Omental fat pad (tissue), 3 donors: ENCODE measurements at regions not wholly inside any gene's neighbourhood (a gene's known extent, or its start where the extent isn't known, plus 50 kb on each side); places are given as distances from the start of the nearest gene placed in this dataset.
A peak's percentile ranks its signal among the peaks of the same experiment; 100 is the strongest.

Experiments used
- ATAC-seq: fragments of 150-250 bp; one replicate; pipeline ENCODE4 v1.9.1; 2016; ENCODE audit warnings: mild to moderate bottlenecking, moderate library complexity; ENCODE audit not compliant: low FRiP score
- DNase-seq: peaks from one replicate; pipeline ENCODE4 v3.0.0-alpha.2; 2019; ENCODE audit warnings: low spot score
- TF ChIP-seq, protein P1 (sequence below), 3 donors: fragments of 450-650 bp; IDR thresholded peaks; one replicate each; pipeline ENCODE4 v1.5.1; 2016 to 2017; ENCODE audit warnings: antibody characterized with exemption in 3 of 3, mild to moderate bottlenecking in 3 of 3, moderate library complexity in 2 of 3

GRCh38 chr11:23723861-23724260, 773.0 kb upstream of the LUZP2 start:
- ATAC-seq = no peak
- TF ChIP-seq, protein P1, sequence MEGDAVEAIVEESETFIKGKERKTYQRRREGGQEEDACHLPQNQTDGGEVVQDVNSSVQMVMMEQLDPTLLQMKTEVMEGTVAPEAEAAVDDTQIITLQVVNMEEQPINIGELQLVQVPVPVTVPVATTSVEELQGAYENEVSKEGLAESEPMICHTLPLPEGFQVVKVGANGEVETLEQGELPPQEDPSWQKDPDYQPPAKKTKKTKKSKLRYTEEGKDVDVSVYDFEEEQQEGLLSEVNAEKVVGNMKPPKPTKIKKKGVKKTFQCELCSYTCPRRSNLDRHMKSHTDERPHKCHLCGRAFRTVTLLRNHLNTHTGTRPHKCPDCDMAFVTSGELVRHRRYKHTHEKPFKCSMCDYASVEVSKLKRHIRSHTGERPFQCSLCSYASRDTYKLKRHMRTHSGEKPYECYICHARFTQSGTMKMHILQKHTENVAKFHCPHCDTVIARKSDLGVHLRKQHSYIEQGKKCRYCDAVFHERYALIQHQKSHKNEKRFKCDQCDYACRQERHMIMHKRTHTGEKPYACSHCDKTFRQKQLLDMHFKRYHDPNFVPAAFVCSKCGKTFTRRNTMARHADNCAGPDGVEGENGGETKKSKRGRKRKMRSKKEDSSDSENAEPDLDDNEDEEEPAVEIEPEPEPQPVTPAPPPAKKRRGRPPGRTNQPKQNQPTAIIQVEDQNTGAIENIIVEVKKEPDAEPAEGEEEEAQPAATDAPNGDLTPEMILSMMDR (IDR thresholded peaks at IDR 0.05) = no peak
- no peak for DNase-seq

- TF ChIP-seq, protein P1 (IDR thresholded peaks at IDR 0.05) = no peak
- peak; percentile 51 for ATAC-seq
- DNase-seq = no peak
Measured at GRCh38 chr11:23725752-23726151, 771.1 kb upstream of the LUZP2 start.

- DNase-seq = no peak
- no peak for ATAC-seq
- TF ChIP-seq, protein P1 (IDR thresholded peaks at IDR 0.05) = no peak
Measured at GRCh38 chr11:23727387-23727786, 769.5 kb upstream of the LUZP2 start.

GRCh38 chr11:23727794-23728193, 769.1 kb upstream of the LUZP2 start:
- DNase-seq (no peak), ATAC-seq (no peak)
- TF ChIP-seq, protein P1 (IDR thresholded peaks at IDR 0.05) = no peak

DNA sequence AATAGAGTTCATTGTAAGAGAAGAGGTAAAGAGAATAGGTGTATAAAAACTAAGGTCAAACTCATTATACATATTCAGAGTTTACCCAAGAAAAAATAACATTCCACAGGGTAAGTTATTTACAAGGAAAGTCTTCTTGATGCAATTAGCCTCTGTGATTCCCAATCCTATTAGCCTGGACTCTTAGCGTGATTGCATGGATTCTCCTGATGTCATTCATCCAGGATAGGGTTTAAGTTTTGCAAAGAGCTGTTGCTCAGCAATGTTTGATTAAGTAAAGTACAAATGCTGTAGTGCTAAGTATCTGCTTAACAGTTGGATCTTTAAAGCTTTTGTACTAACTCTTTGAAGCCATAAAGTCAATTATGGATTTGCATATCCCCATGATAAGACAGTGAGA, 767.8 kb upstream of the LUZP2 start:
- DNase-seq = no peak
- TF ChIP-seq, protein P1 (IDR thresholded peaks at IDR 0.05) = no peak
- no peak for ATAC-seq

DNA sequence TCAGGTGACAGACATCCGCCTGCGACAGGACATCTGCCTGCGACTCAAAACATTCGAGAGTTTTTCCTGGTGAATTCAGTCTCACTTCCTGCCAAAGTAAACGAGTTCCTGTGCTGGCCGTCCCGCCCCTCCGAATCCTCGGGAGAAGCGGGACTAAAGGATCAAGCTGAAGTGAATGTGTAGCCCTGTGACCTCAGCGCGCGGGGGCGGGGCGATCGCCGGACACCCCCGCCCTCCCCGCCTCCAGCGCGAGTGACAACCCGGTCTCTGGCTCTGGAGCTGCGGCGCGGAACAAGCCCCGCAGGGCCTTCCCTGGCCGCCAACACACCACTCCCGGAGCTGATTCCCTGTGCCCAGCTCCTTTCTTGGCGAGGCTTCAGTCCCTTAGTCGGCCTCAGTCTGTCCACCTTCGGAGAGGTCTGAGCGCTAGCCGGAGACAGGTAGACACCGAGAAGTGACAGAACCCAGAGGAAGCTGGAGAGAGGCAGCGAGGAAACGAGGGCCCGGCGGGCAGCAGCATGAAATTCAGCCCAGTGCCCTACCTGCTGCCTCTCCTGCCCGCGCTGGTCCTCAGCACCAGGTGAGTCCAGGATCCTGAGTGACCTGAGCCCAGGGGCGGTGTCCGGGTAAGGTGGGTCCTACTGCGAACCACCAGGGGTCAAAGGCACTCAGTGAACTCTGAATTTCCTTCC, 766.4 kb upstream of the LUZP2 start:
- TF ChIP-seq, protein P1 (IDR thresholded peaks at IDR 0.05) = no peak
- no peak for ATAC-seq
- no peak for DNase-seq

GRCh38 chr11:23732026-23732425, 764.8 kb upstream of the LUZP2 start:
- TF ChIP-seq, protein P1 (IDR thresholded peaks at IDR 0.05) = no peak
- DNase-seq (no peak), ATAC-seq (no peak)
